ENCODE measurements at regions not wholly inside any gene's neighbourhood (a gene's known extent, or its start where the extent isn't known, plus 50 kb on each side); places are given as distances from the start of the nearest gene placed in this dataset.

DNA sequence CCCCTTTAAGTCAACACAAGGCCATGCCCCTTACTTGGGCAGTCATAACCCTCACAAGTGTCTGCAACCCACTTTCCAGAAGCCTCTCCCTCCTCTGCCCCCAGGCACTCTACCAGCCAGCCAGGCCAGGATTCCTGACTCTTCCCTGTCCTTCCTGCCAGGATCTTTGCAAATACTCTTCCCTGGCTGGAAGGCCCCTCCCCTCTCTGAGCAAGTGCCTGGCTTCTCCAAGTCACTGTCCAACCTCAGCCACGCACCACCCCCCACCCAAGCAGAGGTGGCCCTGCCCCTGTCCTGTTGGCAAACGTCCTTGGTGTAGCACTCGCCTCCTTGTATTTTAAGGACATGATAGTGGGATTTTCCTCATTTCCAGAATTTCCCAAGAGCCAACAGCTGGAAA is 54.7 kb upstream of the USP3 start:
- TF ChIP-seq EP300 (IDR thresholded peaks at IDR 0.05), result no peak
- no peak for TF ChIP-seq CTCF (IDR thresholded peaks at IDR 0.05)
- no peak for TF ChIP-seq POLR2A (IDR thresholded peaks at IDR 0.05)
- TF ChIP-seq POLR2AphosphoS5 (IDR thresholded peaks at IDR 0.05), result no peak

Data from stomach (tissue), 4 donors.